ENCODE measurements at regions not wholly inside any gene's neighbourhood (a gene's known extent, or its start where the extent isn't known, plus 50 kb on each side); places are given as distances from the start of the nearest gene placed in this dataset.
A peak's percentile ranks its signal among the peaks of the same experiment; 100 is the strongest.
"Not testable (repeated sequence)": the region's sequence is repeated elsewhere in the genome, so short reads cannot be mapped to it uniquely, and the experiment has no call there.

- peaks cover 9 to 14% of the 10 kb centered on the region in 2 donors for H3K9me3 ChIP-seq
- DNase-seq (ENCODE audit: low spot score in 2 of 2); H3K4me1 ChIP-seq; H3K27ac ChIP-seq; H3K4me3 ChIP-seq; intact Hi-C loops (cut with DNase I; ENCODE audit: low total_unique reads); H3K36me3 ChIP-seq; H3K27me3 ChIP-seq: not testable (repeated sequence)
These were observed 104.5 kb downstream of the ART5 start for GRCh38 chr11:3537254-3537653.

- H3K27me3 ChIP-seq; intact Hi-C loops (cut with DNase I; ENCODE audit: low total_unique reads); H3K9me3 ChIP-seq: not testable (repeated sequence)
These were observed 108.8 kb downstream of the ART5 start for GRCh38 chr11:3532958-3533357.

GRCh38 chr11:3531280-3531679 lies 110.5 kb downstream of the ART5 start:
- H3K27ac ChIP-seq; H3K4me1 ChIP-seq; intact Hi-C loops (cut with DNase I; ENCODE audit: low total_unique reads); H3K27me3 ChIP-seq; H3K4me3 ChIP-seq; H3K36me3 ChIP-seq; H3K9me3 ChIP-seq; DNase-seq (ENCODE audit: low spot score in 2 of 2): not testable (repeated sequence)

More at GRCh38 chr11:3532958-3533357, 108.8 kb downstream of the ART5 start:
- not testable (repeated sequence) for H3K36me3 ChIP-seq; H3K27ac ChIP-seq; DNase-seq (ENCODE audit: low spot score in 2 of 2); H3K4me3 ChIP-seq; H3K4me1 ChIP-seq

GRCh38 chr11:3523567-3523966 lies 118.2 kb downstream of the ART5 start:
- DNase-seq (ENCODE audit: low spot score in 2 of 2); H3K4me3 ChIP-seq; H3K27me3 ChIP-seq; H3K4me1 ChIP-seq; H3K9me3 ChIP-seq; intact Hi-C loops (cut with DNase I; ENCODE audit: low total_unique reads); H3K27ac ChIP-seq; H3K36me3 ChIP-seq: not testable (repeated sequence)

GRCh38 chr11:3520905-3521304 lies 120.9 kb downstream of the ART5 start:
- DNase-seq (ENCODE audit: low spot score in 2 of 2); H3K27ac ChIP-seq; H3K9me3 ChIP-seq; H3K4me3 ChIP-seq; H3K27me3 ChIP-seq; H3K36me3 ChIP-seq; H3K4me1 ChIP-seq; intact Hi-C loops (cut with DNase I; ENCODE audit: low total_unique reads): not testable (repeated sequence)

GRCh38 chr11:3519841-3520240 lies 122.0 kb downstream of the ART5 start:
- H3K4me3 ChIP-seq; H3K36me3 ChIP-seq; H3K9me3 ChIP-seq; H3K27ac ChIP-seq; intact Hi-C loops (cut with DNase I; ENCODE audit: low total_unique reads); H3K4me1 ChIP-seq; H3K27me3 ChIP-seq; DNase-seq (ENCODE audit: low spot score in 2 of 2): not testable (repeated sequence)

- H3K27ac ChIP-seq; intact Hi-C loops (cut with DNase I; ENCODE audit: low total_unique reads); DNase-seq (ENCODE audit: low spot score in 2 of 2); H3K36me3 ChIP-seq; H3K27me3 ChIP-seq; H3K4me1 ChIP-seq; H3K4me3 ChIP-seq; H3K9me3 ChIP-seq: not testable (repeated sequence)
These were observed 124.7 kb downstream of the ART5 start for GRCh38 chr11:3516934-3517567.

GRCh38 chr11:3516345-3516933 lies 125.4 kb downstream of the ART5 start:
- H3K27me3 ChIP-seq; H3K4me1 ChIP-seq; H3K27ac ChIP-seq; H3K9me3 ChIP-seq; H3K4me3 ChIP-seq; DNase-seq (ENCODE audit: low spot score in 2 of 2); intact Hi-C loops (cut with DNase I; ENCODE audit: low total_unique reads); H3K36me3 ChIP-seq: not testable (repeated sequence)

GRCh38 chr11:3514635-3515424 lies 127.0 kb downstream of the ART5 start:
- H3K9me3 ChIP-seq; DNase-seq (ENCODE audit: low spot score in 2 of 2); intact Hi-C loops (cut with DNase I; ENCODE audit: low total_unique reads); H3K27ac ChIP-seq; H3K4me3 ChIP-seq; H3K4me1 ChIP-seq; H3K27me3 ChIP-seq; H3K36me3 ChIP-seq: not testable (repeated sequence)

- H3K4me1 ChIP-seq; H3K9me3 ChIP-seq; H3K4me3 ChIP-seq; H3K27ac ChIP-seq; H3K27me3 ChIP-seq; DNase-seq (ENCODE audit: low spot score in 2 of 2); H3K36me3 ChIP-seq; intact Hi-C loops (cut with DNase I; ENCODE audit: low total_unique reads): not testable (repeated sequence)
These were observed 128.5 kb downstream of the ART5 start for GRCh38 chr11:3513311-3513710.

- intact Hi-C loops (cut with DNase I; ENCODE audit: low total_unique reads); H3K27ac ChIP-seq; H3K36me3 ChIP-seq; H3K27me3 ChIP-seq; DNase-seq (ENCODE audit: low spot score in 2 of 2); H3K4me3 ChIP-seq; H3K9me3 ChIP-seq; H3K4me1 ChIP-seq: not testable (repeated sequence)
These were observed 129.0 kb downstream of the ART5 start for GRCh38 chr11:3512751-3513150.

GRCh38 chr11:3512133-3512703 lies 129.6 kb downstream of the ART5 start:
- H3K36me3 ChIP-seq; H3K9me3 ChIP-seq; H3K4me1 ChIP-seq; H3K27ac ChIP-seq; H3K4me3 ChIP-seq; H3K27me3 ChIP-seq; intact Hi-C loops (cut with DNase I; ENCODE audit: low total_unique reads): not testable (repeated sequence)
- DNase-seq (ENCODE audit: low spot score in 2 of 2), result peak in 1 of 2 donors; percentile 55

GRCh38 chr11:3511416-3512132 lies 130.2 kb downstream of the ART5 start:
- H3K27me3 ChIP-seq; H3K9me3 ChIP-seq; DNase-seq (ENCODE audit: low spot score in 2 of 2); H3K36me3 ChIP-seq; H3K4me3 ChIP-seq; intact Hi-C loops (cut with DNase I; ENCODE audit: low total_unique reads); H3K4me1 ChIP-seq: not testable (repeated sequence)
- peak overlapping the region in 1 of 2 donors; percentile 14 for H3K27ac ChIP-seq
